Mesenchymal stem cell (in vitro differentiated cells and primary cell): ENCODE measurements at regions not wholly inside any gene's neighbourhood (a gene's known extent, or its start where the extent isn't known, plus 50 kb on each side); places are given as distances from the start of the nearest gene placed in this dataset.

Experiments
- DNase-seq: peaks from one replicate; pipeline ENCODE4 v3.0.0-alpha.2; 2013
- H2AFZ ChIP-seq: one replicate; pipeline ENCODE4 v1.6.1; 2013; ENCODE audit warnings: low read depth, mild to moderate bottlenecking, control low read depth, inconsistent platforms, low read length, moderate library complexity
- H2AK5ac ChIP-seq: 2 replicates; pipeline ENCODE4 v1.6.1; 2013; ENCODE audit warnings: low read length, moderate library complexity, mild to moderate bottlenecking, inconsistent platforms; ENCODE audit not compliant: severe bottlenecking
- H2BK120ac ChIP-seq: one replicate; pipeline ENCODE4 v1.6.1; 2013; ENCODE audit warnings: low read depth, mild to moderate bottlenecking, inconsistent platforms, low read length, moderate library complexity
- H2BK12ac ChIP-seq, 2 experiments: one replicate each; pipeline ENCODE4 v1.6.1; 2013; ENCODE audit warnings: inconsistent platforms in 2 of 2, low read length in 2 of 2, mild to moderate bottlenecking in 2 of 2, moderate library complexity in 2 of 2, control low read depth in 1 of 2
- H2BK15ac ChIP-seq: one replicate; pipeline ENCODE4 v1.6.1; 2013; ENCODE audit warnings: mild to moderate bottlenecking, low read depth, inconsistent platforms; ENCODE audit not compliant: poor library complexity, severe bottlenecking
- H2BK5ac ChIP-seq: 2 replicates; pipeline ENCODE4 v1.6.1; 2013; ENCODE audit warnings: low read depth, mild to moderate bottlenecking, low read length, control low read depth, inconsistent platforms; ENCODE audit not compliant: poor library complexity, severe bottlenecking
- H3K14ac ChIP-seq, 2 experiments: one replicate each; pipeline ENCODE4 v1.6.1; 2013; ENCODE audit warnings: inconsistent platforms in 2 of 2, low read length in 2 of 2, control low read depth in 1 of 2, mild to moderate bottlenecking in 1 of 2, moderate library complexity in 1 of 2
- H3K18ac ChIP-seq, 2 experiments: one replicate each; pipeline ENCODE4 v1.6.1; 2013; ENCODE audit warnings: inconsistent platforms in 2 of 2, low read length in 2 of 2, control low read depth in 1 of 2, low read depth in 1 of 2, mild to moderate bottlenecking in 1 of 2
- H3K23ac ChIP-seq, 2 experiments: one replicate each; pipeline ENCODE4 v1.6.1; 2013; ENCODE audit warnings: inconsistent platforms in 2 of 2, low read length in 2 of 2, mild to moderate bottlenecking in 2 of 2, moderate library complexity in 2 of 2, control low read depth in 1 of 2
- H3K27ac ChIP-seq: 2 replicates; pipeline ENCODE4 v1.5.1; 2013; ENCODE audit warnings: mild to moderate bottlenecking, moderate library complexity, low read length, control low read depth, inconsistent platforms; ENCODE audit not compliant: poor library complexity, severe bottlenecking
- H3K27me3 ChIP-seq, 2 experiments: 2 replicates each; pipeline versions ENCODE4 v1.6.1 to v1.7.0; 2013; ENCODE audit warnings: low read length in 2 of 2, mild to moderate bottlenecking in 2 of 2, moderate library complexity in 2 of 2, control low read depth in 1 of 2, inconsistent platforms in 1 of 2; ENCODE audit not compliant: control insufficient read depth in 1 of 2, insufficient read depth in 1 of 2
- H3K36me3 ChIP-seq, 2 experiments: 2 replicates each; pipeline versions ENCODE4 v1.6.1 to v1.7.0; 2013; ENCODE audit warnings: low read length in 2 of 2, control low read depth in 1 of 2, inconsistent platforms in 1 of 2, low read depth in 1 of 2, mild to moderate bottlenecking in 1 of 2; ENCODE audit not compliant: insufficient read depth in 2 of 2, control insufficient read depth in 1 of 2
- H3K4ac ChIP-seq, 2 experiments: one replicate each; pipeline ENCODE4 v1.6.1; 2013; ENCODE audit warnings: inconsistent platforms in 2 of 2, low read length in 2 of 2, mild to moderate bottlenecking in 2 of 2, moderate library complexity in 2 of 2, control low read depth in 1 of 2, low read depth in 1 of 2
- H3K4me1 ChIP-seq: 2 replicates; pipeline ENCODE4 v1.6.1; 2013; ENCODE audit warnings: low read depth, low read length, control low read depth; ENCODE audit not compliant: control insufficient read depth, insufficient read depth
- H3K4me2 ChIP-seq: 2 replicates; pipeline ENCODE4 v1.6.1; 2013; ENCODE audit warnings: low read length, mild to moderate bottlenecking, inconsistent platforms; ENCODE audit not compliant: poor library complexity, severe bottlenecking
- H3K4me3 ChIP-seq, 2 experiments: 2 replicates each; pipeline versions ENCODE4 v1.5.1 to v1.7.0; 2013; ENCODE audit warnings: low read length in 2 of 2, mild to moderate bottlenecking in 2 of 2, control low read depth in 1 of 2, low read depth in 1 of 2; ENCODE audit not compliant: insufficient read depth in 1 of 2
- H3K79me1 ChIP-seq: replicated peaks from 2 replicates; pipeline ENCODE4 v1.6.1; 2013; ENCODE audit warnings: mild to moderate bottlenecking, control low read depth, low read length, inconsistent platforms; ENCODE audit not compliant: poor library complexity, severe bottlenecking
- H3K9ac ChIP-seq: 2 replicates; pipeline ENCODE4 v1.7.0; 2013; ENCODE audit warnings: mild to moderate bottlenecking, low read length, moderate library complexity
- H3K9me3 ChIP-seq: 2 replicates; pipeline ENCODE4 v1.7.0; 2013; ENCODE audit warnings: mild to moderate bottlenecking, low read length; ENCODE audit not compliant: control insufficient read depth
- H4K8ac ChIP-seq: one replicate; pipeline ENCODE4 v1.6.1; 2013; ENCODE audit warnings: inconsistent platforms, mild to moderate bottlenecking, low read length, moderate library complexity
- H4K91ac ChIP-seq: one replicate; pipeline ENCODE4 v1.6.1; 2013; ENCODE audit warnings: mild to moderate bottlenecking, low read length, inconsistent platforms
- WGBS: methylation state at CpG from one replicate; pipeline ENCODE4 v1.1.7; 2013; ENCODE audit warnings: mixed read lengths; 5-methylcytosine and 5-hydroxymethylcytosine counted together

GRCh38 chr14:27127838-27128237, 530.0 kb upstream of the NOVA1 start:
- no peak for DNase-seq
- H2BK15ac ChIP-seq, result no peak overlapping the region
- no peak overlapping the region for H2BK12ac ChIP-seq
- no peak overlapping the region for H3K23ac ChIP-seq
- no peaks in the 10 kb centered on the region for H3K4me1 ChIP-seq
- H3K4ac ChIP-seq, result no peak overlapping the region
- no peak overlapping the region for H3K14ac ChIP-seq
- no peak overlapping the region for H3K27ac ChIP-seq
- 62% methylated on average over 3 of the region's 3 CpGs for WGBS
- H2BK120ac ChIP-seq, result no peak overlapping the region
- H3K36me3 ChIP-seq, result no peaks in the 10 kb centered on the region
- H2AK5ac ChIP-seq, result no peak overlapping the region
- H4K91ac ChIP-seq, result no peak overlapping the region
- H3K79me1 ChIP-seq, result no peaks in the 10 kb centered on the region
- no peak overlapping the region for H2BK5ac ChIP-seq
- no peaks in the 10 kb centered on the region for H3K27me3 ChIP-seq
- no peak overlapping the region for H3K4me3 ChIP-seq
- no peak overlapping the region for H3K4me2 ChIP-seq
- H3K9ac ChIP-seq, result no peak overlapping the region
- H4K8ac ChIP-seq, result no peak overlapping the region
- H2AFZ ChIP-seq, result no peak overlapping the region
- H3K18ac ChIP-seq, result no peak overlapping the region
- no peaks in the 10 kb centered on the region for H3K9me3 ChIP-seq

- no peak overlapping the region for H4K8ac ChIP-seq
- H2AFZ ChIP-seq, result no peak overlapping the region
- H2BK15ac ChIP-seq, result no peak overlapping the region
- WGBS, result no CpG with 5 or more reads among the region's 2 CpGs
- no peaks in the 10 kb centered on the region for H3K9me3 ChIP-seq
- no peak overlapping the region for H3K18ac ChIP-seq
- H3K23ac ChIP-seq, result no peak overlapping the region
- H3K4me2 ChIP-seq, result no peak overlapping the region
- H4K91ac ChIP-seq, result no peak overlapping the region
- no peaks in the 10 kb centered on the region for H3K27me3 ChIP-seq
- no peak overlapping the region for H2AK5ac ChIP-seq
- H3K4me1 ChIP-seq, result no peaks in the 10 kb centered on the region
- H2BK12ac ChIP-seq, result no peak overlapping the region
- H2BK5ac ChIP-seq, result no peak overlapping the region
- H3K79me1 ChIP-seq, result no peaks in the 10 kb centered on the region
- H3K27ac ChIP-seq, result no peak overlapping the region
- H3K14ac ChIP-seq, result no peak overlapping the region
- H3K36me3 ChIP-seq, result no peaks in the 10 kb centered on the region
- no peak overlapping the region for H3K4ac ChIP-seq
- DNase-seq, result no peak
- H3K9ac ChIP-seq, result no peak overlapping the region
- H2BK120ac ChIP-seq, result no peak overlapping the region
- no peak overlapping the region for H3K4me3 ChIP-seq
Observed at GRCh38 chr14:27134200-27134599, 536.4 kb upstream of the NOVA1 start.

DNA sequence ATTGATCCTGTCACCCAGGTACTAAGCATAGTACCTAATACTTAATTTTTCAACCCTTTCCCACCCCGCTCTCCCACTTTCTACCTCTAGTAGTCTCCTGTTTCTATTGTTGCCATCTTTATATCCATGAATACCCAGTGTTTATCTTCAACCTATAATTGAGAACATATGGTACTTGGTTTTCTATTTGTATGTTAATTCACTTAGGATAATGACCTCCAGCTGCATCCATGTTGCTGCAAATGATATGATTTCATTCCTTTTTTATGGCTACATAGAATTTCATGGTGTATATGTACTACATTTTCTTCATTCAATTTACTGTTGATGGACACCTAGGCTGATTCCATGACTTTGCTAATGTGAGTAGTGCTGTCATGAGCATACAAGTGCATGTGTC, 547.3 kb upstream of the NOVA1 start:
- Histone ChIP-seq H2AFZ (no peak overlapping the region), H2BK5ac (no peak overlapping the region), H3K4me1 (no peaks in the 10 kb centered on the region), H3K4ac (no peak overlapping the region), H2BK15ac (no peak overlapping the region), H3K14ac (no peak overlapping the region), H3K4me2 (no peak overlapping the region), H2BK12ac (no peak overlapping the region), H3K23ac (no peak overlapping the region), H3K36me3 (no peaks in the 10 kb centered on the region), H2BK120ac (no peak overlapping the region), H3K79me1 (no peaks in the 10 kb centered on the region), H3K9me3 (peaks cover 11% of the 10 kb centered on the region), H3K9ac (no peak overlapping the region), H4K8ac (no peak overlapping the region), H3K27ac (no peak overlapping the region), H3K27me3 (no peaks in the 10 kb centered on the region), H2AK5ac (no peak overlapping the region), H4K91ac (no peak overlapping the region), H3K4me3 (no peak overlapping the region), H3K18ac (no peak overlapping the region)
- no CpG with 5 or more reads among the region's 1 CpG for WGBS
- no peak for DNase-seq

- Histone ChIP-seq H2AK5ac (no peak overlapping the region), H3K4me1 (no peaks in the 10 kb centered on the region), H3K14ac (no peak overlapping the region), H3K79me1 (no peaks in the 10 kb centered on the region), H3K4ac (no peak overlapping the region), H3K4me3 (no peak overlapping the region), H3K27ac (no peak overlapping the region), H2BK12ac (no peak overlapping the region), H3K27me3 (no peaks in the 10 kb centered on the region), H3K9ac (no peak overlapping the region), H2BK5ac (no peak overlapping the region), H3K18ac (no peak overlapping the region), H4K91ac (no peak overlapping the region), H2AFZ (no peak overlapping the region), H4K8ac (no peak overlapping the region), H2BK120ac (no peak overlapping the region), H3K9me3 (peaks cover 11% of the 10 kb centered on the region), H2BK15ac (no peak overlapping the region), H3K36me3 (no peaks in the 10 kb centered on the region), H3K4me2 (no peak overlapping the region), H3K23ac (no peak overlapping the region)
- no peak for DNase-seq
Observed at GRCh38 chr14:27148143-27148542, 550.3 kb upstream of the NOVA1 start.
